Tibial nerve (tissue), 4 donors: ENCODE measurements at regions not wholly inside any gene's neighbourhood (a gene's known extent, or its start where the extent isn't known, plus 50 kb on each side); places are given as distances from the start of the nearest gene placed in this dataset.

ENCODE experiments used
- EP300 ChIP-seq, 2 donors: sonication (generic); formaldehyde crosslinking; IDR thresholded peaks; one replicate each; pipeline ENCODE4 v1.6.1; 2017; ENCODE audit warnings: antibody characterized with exemption in 2 of 2, mild to moderate bottlenecking in 1 of 2
- POLR2A ChIP-seq, 2 donors: fragments of 450-650 bp; IDR thresholded peaks; one replicate each; pipeline ENCODE4 v1.6.1; 2017; ENCODE audit warnings: antibody characterized with exemption in 2 of 2, mild to moderate bottlenecking in 2 of 2, moderate library complexity in 2 of 2
- TF ChIP-seq, protein P1 (sequence below), 5 experiments: fragments of 200-600 bp in 3 of 5; fragments of 450-650 bp in 2 of 5; sonication (generic) in 3 of 5; IDR thresholded peaks; one replicate each; pipeline ENCODE4 v1.5.1; 2016 to 2019; ENCODE audit warnings: antibody characterized with exemption in 5 of 5, mild to moderate bottlenecking in 3 of 5, moderate library complexity in 2 of 5

GRCh38 chr2:23219666-23220065 lies 165.3 kb upstream of the KLHL29 start:
- TF ChIP-seq, protein P1, sequence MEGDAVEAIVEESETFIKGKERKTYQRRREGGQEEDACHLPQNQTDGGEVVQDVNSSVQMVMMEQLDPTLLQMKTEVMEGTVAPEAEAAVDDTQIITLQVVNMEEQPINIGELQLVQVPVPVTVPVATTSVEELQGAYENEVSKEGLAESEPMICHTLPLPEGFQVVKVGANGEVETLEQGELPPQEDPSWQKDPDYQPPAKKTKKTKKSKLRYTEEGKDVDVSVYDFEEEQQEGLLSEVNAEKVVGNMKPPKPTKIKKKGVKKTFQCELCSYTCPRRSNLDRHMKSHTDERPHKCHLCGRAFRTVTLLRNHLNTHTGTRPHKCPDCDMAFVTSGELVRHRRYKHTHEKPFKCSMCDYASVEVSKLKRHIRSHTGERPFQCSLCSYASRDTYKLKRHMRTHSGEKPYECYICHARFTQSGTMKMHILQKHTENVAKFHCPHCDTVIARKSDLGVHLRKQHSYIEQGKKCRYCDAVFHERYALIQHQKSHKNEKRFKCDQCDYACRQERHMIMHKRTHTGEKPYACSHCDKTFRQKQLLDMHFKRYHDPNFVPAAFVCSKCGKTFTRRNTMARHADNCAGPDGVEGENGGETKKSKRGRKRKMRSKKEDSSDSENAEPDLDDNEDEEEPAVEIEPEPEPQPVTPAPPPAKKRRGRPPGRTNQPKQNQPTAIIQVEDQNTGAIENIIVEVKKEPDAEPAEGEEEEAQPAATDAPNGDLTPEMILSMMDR (IDR thresholded peaks at IDR 0.05): no peak
- TF ChIP-seq POLR2A (IDR thresholded peaks at IDR 0.05): no peak
- TF ChIP-seq EP300 (IDR thresholded peaks at IDR 0.05): no peak
